ENCODE measurements at regions not wholly inside any gene's neighbourhood (a gene's known extent, or its start where the extent isn't known, plus 50 kb on each side); places are given as distances from the start of the nearest gene placed in this dataset.
"Not testable (repeated sequence)": the region's sequence is repeated elsewhere in the genome, so short reads cannot be mapped to it uniquely, and the experiment has no call there.

- TF ChIP-seq CTCF (conservative IDR thresholded peaks at IDR 0.05; ENCODE audit: low read depth, low read length): no peak
- no peak overlapping the region for H3K4me3 ChIP-seq (ENCODE audit: low read depth, low read length)
- DNase-seq (ENCODE audit: low read depth): no peak
Measured at GRCh38 chr3:55252921-55253320, 234.2 kb downstream of the WNT5A start.

GRCh38 chr3:55249156-55249555, 237.9 kb downstream of the WNT5A start:
- H3K4me3 ChIP-seq (ENCODE audit: low read depth, low read length); DNase-seq (ENCODE audit: low read depth): not testable (repeated sequence)

- TF ChIP-seq CTCF (conservative IDR thresholded peaks at IDR 0.05; ENCODE audit: low read depth, low read length): no peak
- DNase-seq (ENCODE audit: low read depth): no peak
- H3K4me3 ChIP-seq (ENCODE audit: low read depth, low read length): no peak overlapping the region
Measured at GRCh38 chr3:55247666-55248065, 239.4 kb downstream of the WNT5A start.

GRCh38 chr3:55246033-55246432, 241.1 kb downstream of the WNT5A start:
- H3K4me3 ChIP-seq (ENCODE audit: low read depth, low read length): no peak overlapping the region
- DNase-seq (ENCODE audit: low read depth): no peak

GRCh38 chr3:55245351-55245750, 241.8 kb downstream of the WNT5A start:
- no peak for TF ChIP-seq CTCF (conservative IDR thresholded peaks at IDR 0.05; ENCODE audit: low read depth, low read length)
- no peak for DNase-seq (ENCODE audit: low read depth)
- H3K4me3 ChIP-seq (ENCODE audit: low read depth, low read length): no peak overlapping the region

More at GRCh38 chr3:55246033-55246432, 241.1 kb downstream of the WNT5A start:
- TF ChIP-seq CTCF (conservative IDR thresholded peaks at IDR 0.05; ENCODE audit: low read depth, low read length): no peak

GRCh38 chr3:55244247-55244646, 242.9 kb downstream of the WNT5A start:
- no peak for DNase-seq (ENCODE audit: low read depth)
- no peak overlapping the region for H3K4me3 ChIP-seq (ENCODE audit: low read depth, low read length)
- TF ChIP-seq CTCF (conservative IDR thresholded peaks at IDR 0.05; ENCODE audit: low read depth, low read length): no peak

- no peak for DNase-seq (ENCODE audit: low read depth)
- no peak overlapping the region for H3K4me3 ChIP-seq (ENCODE audit: low read depth, low read length)
- TF ChIP-seq CTCF (conservative IDR thresholded peaks at IDR 0.05; ENCODE audit: low read depth, low read length): no peak
Measured at GRCh38 chr3:55243678-55244077, 243.4 kb downstream of the WNT5A start.

GRCh38 chr3:55242921-55243320, 244.2 kb downstream of the WNT5A start:
- DNase-seq (ENCODE audit: low read depth): no peak
- no peak for TF ChIP-seq CTCF (conservative IDR thresholded peaks at IDR 0.05; ENCODE audit: low read depth, low read length)
- H3K4me3 ChIP-seq (ENCODE audit: low read depth, low read length): no peak overlapping the region
